ENCODE measurements at regions not wholly inside any gene's neighbourhood (a gene's known extent, or its start where the extent isn't known, plus 50 kb on each side); places are given as distances from the start of the nearest gene placed in this dataset.
"Not testable (repeated sequence)": the region's sequence is repeated elsewhere in the genome, so short reads cannot be mapped to it uniquely, and the experiment has no call there.

- DNase-seq: no peak
Measured at GRCh38 chr12:25686351-25686750, 133.3 kb upstream of the LMNTD1 start.

GRCh38 chr12:25687226-25687625 lies 134.1 kb upstream of the LMNTD1 start:
- DNase-seq: no peak

DNA sequence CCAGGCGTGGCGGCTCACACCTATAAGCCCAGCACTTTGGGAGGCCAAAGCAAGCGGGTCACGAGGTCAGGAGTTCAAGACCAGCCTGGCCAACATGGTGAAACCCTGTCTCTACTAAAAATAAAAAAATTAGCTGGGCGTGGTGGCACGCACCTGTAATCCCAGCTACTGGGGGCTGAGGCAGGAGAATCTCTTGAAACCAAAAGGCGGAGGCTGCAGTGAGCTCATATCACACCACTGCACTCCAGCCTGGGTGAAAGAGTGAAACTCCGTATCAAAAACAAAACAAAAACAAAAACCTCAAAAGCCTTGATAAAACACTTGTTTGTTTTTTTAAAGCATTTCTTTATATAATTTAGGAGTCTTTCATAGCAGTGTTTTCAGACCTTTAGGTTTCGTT lies 135.8 kb upstream of the LMNTD1 start:
- DNase-seq: not testable (repeated sequence)

- DNase-seq: peak; percentile 6 to 50
Measured at GRCh38 chr12:25689996-25690501, 137.0 kb upstream of the LMNTD1 start.

- no peak for DNase-seq
Measured at GRCh38 chr12:25690996-25691864, 138.1 kb upstream of the LMNTD1 start.

DNA sequence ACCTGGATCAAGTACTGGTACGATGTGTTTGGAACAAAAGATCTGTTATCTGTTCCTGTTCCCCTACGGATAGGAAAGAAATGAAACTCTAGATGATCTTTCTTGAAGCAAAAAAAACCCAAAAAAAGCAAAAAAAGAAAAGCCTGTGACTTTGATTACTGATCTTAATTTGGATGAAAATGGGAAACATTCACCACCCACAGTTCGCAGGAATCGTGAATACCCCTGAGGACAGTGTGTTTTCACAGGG lies 138.7 kb upstream of the LMNTD1 start:
- no peak for DNase-seq

DNA sequence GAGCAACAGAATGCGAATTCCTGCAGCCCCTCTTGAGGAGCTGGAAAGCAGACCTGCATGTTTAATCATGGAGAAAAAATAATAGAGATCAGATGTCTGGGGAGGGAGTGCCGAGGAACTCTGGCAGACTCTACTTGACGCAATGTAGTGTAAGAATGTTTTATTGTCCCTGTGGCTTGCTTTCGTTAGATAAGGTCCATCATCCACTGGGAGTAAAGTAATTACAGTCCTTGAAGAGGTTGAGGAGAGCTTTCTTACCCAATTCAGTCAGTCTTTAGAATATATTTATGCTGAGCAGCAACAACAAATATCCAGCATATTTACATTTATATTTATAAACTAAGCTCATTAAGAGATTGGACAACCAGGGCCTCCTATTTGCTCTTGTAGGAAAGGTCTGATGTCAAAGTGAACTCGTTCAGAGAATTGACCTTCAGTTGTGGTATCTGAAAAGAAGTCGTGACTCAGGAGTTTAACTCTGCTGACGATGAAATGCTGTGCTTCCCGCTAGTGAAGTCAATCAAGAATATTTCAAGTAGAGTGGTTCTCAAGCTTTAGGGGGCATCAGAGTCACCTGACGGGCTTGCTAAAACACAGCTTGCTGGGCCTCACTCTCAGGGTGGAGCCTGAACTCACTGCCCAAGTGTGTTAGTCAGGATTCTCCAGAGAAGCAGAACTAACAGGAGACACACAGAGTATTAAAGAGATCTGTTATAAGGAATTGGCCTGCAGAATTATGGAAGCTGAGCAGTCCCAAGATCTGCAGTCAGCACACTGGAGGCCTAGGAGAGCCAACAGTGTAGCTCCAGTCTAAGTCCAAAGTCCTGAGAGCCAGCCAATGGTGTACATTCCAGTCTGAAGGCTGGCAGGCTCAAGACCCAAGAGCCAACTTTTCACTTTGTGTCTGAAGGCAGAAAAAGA lies 139.3 kb upstream of the LMNTD1 start:
- no peak for DNase-seq

GRCh38 chr12:25694072-25694471 lies 141.0 kb upstream of the LMNTD1 start:
- DNase-seq: no peak

DNA sequence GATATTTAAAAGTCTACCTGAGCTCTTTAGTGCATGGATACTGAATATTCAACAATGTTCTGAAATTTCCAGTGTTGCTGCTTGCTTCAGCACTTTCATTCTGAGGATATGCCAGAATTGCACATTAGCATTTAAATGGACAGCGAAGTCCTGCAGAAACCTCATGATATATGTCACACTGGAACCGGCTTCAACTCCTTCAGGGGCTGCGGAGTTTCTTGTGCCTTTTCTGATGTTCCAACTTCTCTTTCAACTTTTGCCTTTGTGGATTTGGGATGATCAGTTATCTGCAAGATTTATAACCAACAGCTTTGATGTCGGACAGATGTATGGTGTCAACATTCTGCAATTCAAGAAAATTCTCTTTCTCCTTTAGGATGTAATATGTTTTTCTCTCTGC lies 142.5 kb upstream of the LMNTD1 start:
- no peak for DNase-seq

DNA sequence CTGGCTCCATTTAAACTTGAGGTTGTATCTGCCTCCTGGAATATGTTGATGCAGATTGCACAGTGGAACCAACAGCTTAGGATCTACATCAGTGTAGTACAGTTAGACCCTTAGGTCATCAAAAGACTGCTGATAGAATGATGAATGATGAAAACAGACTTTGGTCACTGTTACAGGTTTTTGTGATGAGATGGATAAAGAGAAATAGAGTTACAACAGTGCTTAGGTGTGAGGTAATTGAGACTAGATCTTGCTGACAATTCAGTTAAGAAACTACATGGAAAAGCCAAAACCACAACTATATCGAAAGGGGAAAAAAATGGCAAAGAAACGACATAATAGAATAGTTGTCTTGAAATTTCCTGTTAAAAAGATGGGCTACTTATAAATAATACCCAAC lies 145.7 kb upstream of the LMNTD1 start:
- DNase-seq: no peak

DNA sequence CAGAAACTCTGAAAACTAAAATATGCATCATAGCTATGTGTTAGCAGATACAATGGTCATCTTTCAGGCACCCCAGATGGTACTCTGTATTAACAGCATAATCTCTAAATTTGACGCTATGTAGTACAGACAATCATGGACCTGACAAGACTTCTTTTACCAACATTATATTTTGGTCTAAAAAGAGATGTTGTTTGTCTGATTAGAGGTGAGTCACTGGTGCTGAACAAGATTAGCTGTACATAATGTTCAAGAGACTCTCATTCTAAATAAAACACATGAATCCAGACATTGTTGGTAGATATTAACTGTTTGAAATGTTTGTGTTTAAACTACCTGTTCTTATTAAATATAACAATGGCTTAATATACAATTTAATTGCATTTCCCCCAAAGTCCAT lies 146.4 kb upstream of the LMNTD1 start:
- no peak for DNase-seq

DNA sequence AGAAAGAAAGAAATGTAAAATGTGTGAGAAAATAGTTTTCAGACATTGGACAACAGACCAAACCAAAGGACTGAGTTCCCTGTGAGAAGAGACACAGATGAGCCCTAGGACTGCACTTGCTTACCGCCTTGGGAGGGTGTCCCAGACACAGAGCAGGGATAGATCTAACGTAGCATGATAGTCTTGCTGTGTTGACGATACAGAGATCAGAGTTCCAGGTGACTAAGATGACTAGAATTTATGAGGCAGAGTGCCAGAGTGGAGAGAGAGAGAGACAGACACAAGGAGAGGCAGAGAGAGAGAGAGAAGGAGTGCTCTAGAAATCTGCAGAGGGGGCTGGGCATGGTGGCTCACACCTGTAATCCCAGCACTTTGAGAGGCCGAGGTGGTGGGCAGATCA lies 148.2 kb upstream of the LMNTD1 start:
- no peak for DNase-seq

GRCh38 chr12:25702553-25702952 lies 149.5 kb upstream of the LMNTD1 start:
- no peak for DNase-seq

GRCh38 chr12:25705261-25705660 lies 152.2 kb upstream of the LMNTD1 start:
- no peak for DNase-seq

DNA sequence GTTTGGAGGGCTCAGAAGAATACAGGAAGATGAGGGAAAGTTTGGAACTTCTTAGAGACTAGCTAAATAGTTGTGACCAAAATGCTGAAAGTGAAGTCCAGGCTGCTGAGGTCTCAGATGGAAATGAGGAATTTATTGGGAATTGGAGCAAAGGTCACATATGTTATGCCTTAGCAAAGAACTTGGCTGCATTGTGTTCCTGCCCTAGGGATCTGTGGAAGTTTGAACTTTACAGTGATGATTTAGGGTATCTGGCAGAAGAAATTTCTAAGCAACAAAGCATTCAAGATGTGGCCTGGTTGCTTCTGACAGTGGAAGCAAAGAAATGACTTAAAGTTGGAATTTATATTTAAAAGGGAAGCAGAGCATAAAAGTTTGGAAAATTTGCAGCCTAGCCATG lies 153.6 kb upstream of the LMNTD1 start:
- not testable (repeated sequence) for DNase-seq

- no peak for DNase-seq
Measured at GRCh38 chr12:25707056-25707455, 154.0 kb upstream of the LMNTD1 start.

GRCh38 chr12:25708661-25709060 lies 155.6 kb upstream of the LMNTD1 start:
- DNase-seq: no peak

GRCh38 chr12:25710128-25710527 lies 157.0 kb upstream of the LMNTD1 start:
- no peak for DNase-seq

- DNase-seq: not testable (repeated sequence)
Measured at GRCh38 chr12:25710938-25711605, 158.0 kb upstream of the LMNTD1 start.

DNA sequence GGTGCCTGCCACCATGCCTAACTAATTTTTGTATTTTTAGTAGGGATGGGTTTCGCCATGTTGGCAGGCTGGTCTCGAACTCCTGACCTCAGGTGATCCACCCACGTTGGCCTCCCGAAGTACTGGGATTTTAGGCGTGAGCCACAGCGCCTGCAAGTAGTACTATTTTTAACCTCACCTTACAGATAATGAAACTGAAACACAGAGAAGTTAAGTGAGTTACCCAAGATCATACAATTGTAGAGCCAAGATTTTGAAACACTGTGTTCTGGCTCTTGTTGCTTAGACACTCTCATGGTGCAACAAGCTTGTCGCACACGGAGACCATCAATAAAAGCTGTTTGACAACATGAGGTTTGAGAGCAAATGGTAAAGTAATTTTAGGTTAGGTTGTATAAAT lies 159.1 kb upstream of the LMNTD1 start:
- no peak for DNase-seq

DNA sequence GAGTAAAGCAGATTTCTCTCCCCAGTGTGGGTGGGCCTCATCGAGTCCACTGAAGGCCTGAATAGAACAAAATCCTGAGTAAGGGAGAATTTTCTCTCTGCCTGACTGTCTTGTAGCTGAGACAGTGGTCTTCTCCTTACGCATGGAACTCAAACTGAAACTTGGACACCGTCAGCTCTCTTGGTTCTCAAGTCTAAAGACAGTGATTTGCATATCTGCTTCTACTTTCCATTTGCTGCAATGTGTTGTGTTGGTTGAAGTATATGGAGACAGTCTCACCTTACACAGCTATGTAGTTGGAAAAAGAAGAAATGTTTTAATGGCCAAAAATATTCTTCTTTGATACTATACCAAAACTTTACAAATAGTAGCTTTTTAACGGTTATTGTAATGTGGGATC lies 160.2 kb upstream of the LMNTD1 start:
- no peak for DNase-seq

DNA sequence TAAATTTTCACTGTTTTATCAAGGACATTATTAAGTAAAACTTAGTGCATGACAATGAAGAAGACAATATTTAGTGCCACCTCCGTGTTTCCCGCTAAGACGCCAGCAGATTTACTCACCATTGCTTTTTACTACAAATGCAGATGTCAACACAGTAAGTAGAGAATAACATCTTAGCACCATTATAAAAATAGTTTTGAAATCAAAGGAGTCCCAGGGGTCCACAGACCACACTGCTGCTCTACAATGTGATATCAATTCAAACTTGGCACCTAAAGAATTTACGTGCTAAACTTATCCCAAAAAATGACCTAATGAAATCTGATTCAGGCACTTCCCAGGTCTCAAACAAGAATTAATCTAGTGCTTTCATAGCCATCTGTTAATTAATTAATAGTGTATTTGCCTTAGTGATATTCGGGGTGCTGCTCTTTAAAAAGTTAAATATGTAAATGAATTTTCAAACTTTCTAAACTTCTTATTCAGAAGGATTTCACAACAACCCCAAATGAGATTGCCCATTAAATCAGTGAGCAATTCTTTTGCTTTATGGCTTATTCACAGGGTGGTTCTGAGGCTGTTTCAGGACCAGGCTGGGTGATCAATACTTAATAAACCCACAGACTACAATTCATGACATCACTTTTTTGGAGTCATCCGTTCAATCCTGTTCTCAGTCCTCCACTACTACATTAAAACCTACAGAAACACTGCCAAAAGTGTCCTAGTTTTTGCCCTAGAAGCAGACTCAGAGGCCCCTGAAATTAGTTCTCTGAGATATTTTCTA lies 161.3 kb upstream of the LMNTD1 start:
- DNase-seq: no peak

DNA sequence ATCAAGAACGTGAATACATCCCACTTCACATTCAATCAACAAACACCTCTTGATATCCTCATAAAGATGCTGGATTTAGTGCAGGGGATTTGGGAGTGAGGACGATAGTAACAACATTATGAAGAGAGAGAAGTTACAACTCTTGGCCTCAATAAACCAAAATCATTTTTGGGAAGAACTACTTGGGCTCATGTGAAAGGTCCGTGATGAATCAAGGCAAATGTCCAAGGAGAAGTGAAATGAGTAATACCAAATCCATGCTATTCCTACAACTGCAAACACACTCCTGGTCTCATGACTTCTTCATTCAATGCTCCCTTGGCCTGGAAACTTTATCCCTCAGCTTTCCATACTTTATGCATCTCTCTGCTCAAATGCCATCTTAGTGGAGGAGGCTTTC lies 162.0 kb upstream of the LMNTD1 start:
- DNase-seq: no peak
